ENCODE measurements at regions not wholly inside any gene's neighbourhood (a gene's known extent, or its start where the extent isn't known, plus 50 kb on each side); places are given as distances from the start of the nearest gene placed in this dataset.
"Not testable (repeated sequence)": the region's sequence is repeated elsewhere in the genome, so short reads cannot be mapped to it uniquely, and the experiment has no call there.

GRCh38 chr7:131929632-131930031 lies 373.2 kb upstream of the PODXL start:
- no peak overlapping the region for H3K4me3 ChIP-seq (ENCODE audit: control insufficient read depth in 1 of 7, extremely low read depth in 1 of 7, insufficient read depth in 4 of 7, low read depth in 2 of 7, low read length in 6 of 7)
- H3K27ac ChIP-seq (ENCODE audit: insufficient read depth in 1 of 2, low read depth in 1 of 2, low read length in 2 of 2, poor library complexity in 1 of 2, severe bottlenecking in 2 of 2) = no peak overlapping the region
- CTCF ChIA-PET = no interaction called here
- DNase-seq = no peak
- no peaks in the 10 kb centered on the region for H3K9me3 ChIP-seq (ENCODE audit: control extremely low read depth in 1 of 5, control insufficient read depth in 4 of 5, insufficient read depth in 2 of 5, low read depth in 1 of 5, low read length in 4 of 5)
- H3K27me3 ChIP-seq (replicated peaks in 2 of 5; ENCODE audit: control insufficient read depth in 4 of 5, insufficient read depth in 5 of 5, low read length in 4 of 5) = peaks cover 0 to 4% (median 2%) of the 10 kb centered on the region in 5 experiments
- H3K36me3 ChIP-seq (ENCODE audit: control insufficient read depth in 4 of 4, insufficient read depth in 4 of 4, low read length in 3 of 4) = no peaks in the 10 kb centered on the region
- H3K4me1 ChIP-seq (ENCODE audit: control extremely low read depth in 1 of 4, control insufficient read depth in 4 of 4, insufficient read depth in 4 of 4, low read length in 3 of 4) = no peaks in the 10 kb centered on the region
- POLR2A ChIA-PET = no interaction called here

DNA sequence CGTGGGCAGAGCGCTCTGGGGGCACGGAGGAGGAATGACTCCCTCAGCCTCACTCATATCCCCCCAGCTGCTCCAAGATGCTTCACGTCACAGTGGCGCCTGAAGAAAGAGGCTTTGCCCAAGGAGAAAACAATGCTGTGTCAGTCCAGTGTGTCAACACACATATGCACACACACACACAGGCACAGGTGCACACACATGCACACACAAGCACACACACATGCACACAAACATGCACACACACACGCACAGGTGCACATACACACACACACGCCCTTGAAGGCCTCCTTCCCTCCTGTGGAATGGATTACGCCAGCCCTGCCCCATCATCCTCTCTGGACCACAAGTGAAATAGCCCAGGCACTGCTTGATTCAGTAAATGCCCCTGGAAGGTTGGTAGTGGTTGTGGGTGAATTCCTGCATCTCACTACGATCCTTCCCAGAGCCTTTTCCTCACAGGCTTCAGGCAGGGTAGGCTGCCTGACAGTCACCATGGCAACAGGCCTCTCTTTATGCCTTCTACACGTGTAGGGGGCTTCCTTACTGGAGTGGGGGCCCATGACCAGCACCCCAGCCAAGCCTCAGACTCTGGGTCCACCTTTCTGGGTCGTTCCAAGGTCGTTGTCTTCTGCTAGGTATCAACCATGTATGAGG lies 371.5 kb upstream of the PODXL start:
- no peaks in the 10 kb centered on the region for H3K4me1 ChIP-seq (ENCODE audit: control extremely low read depth in 1 of 4, control insufficient read depth in 4 of 4, insufficient read depth in 4 of 4, low read length in 3 of 4)
- no peak for DNase-seq
- no peaks in the 10 kb centered on the region for H3K9me3 ChIP-seq (ENCODE audit: control extremely low read depth in 1 of 5, control insufficient read depth in 4 of 5, insufficient read depth in 2 of 5, low read depth in 1 of 5, low read length in 4 of 5)
- ChIA-PET CTCF (no interaction called here), POLR2A (no interaction called here)
- no peaks in the 10 kb centered on the region for H3K36me3 ChIP-seq (ENCODE audit: control insufficient read depth in 4 of 4, insufficient read depth in 4 of 4, low read length in 3 of 4)
- peaks cover 0 to 4% (median 2%) of the 10 kb centered on the region in 5 experiments for H3K27me3 ChIP-seq (replicated peaks in 2 of 5; ENCODE audit: control insufficient read depth in 4 of 5, insufficient read depth in 5 of 5, low read length in 4 of 5)
- WGBS (ENCODE audit: insufficient coverage) = 86% methylated on average over 8 of the region's 12 CpGs
- no peak overlapping the region for H3K4me3 ChIP-seq (ENCODE audit: control insufficient read depth in 1 of 7, extremely low read depth in 1 of 7, insufficient read depth in 4 of 7, low read depth in 2 of 7, low read length in 6 of 7)
- H3K27ac ChIP-seq (ENCODE audit: insufficient read depth in 1 of 2, low read depth in 1 of 2, low read length in 2 of 2, poor library complexity in 1 of 2, severe bottlenecking in 2 of 2) = no peak overlapping the region

DNA sequence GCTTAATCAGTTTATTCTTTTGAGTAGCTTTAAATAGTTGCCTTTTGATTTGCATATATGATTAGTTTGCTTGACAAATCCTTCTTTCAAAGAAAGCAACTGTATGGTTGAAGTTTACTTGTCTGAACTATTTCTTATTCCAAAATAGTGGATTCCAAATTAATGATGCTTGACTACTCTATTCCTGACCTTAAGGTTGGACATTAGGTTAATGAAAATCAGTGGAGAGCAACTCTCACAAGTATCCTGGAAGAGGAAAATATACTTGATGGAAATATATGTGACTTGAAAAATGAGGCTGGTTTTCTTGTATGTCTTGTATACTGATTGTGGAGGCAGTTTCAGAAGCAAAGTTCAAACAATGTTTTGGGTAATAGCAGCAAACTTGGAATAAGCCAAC lies 369.2 kb upstream of the PODXL start:
- peaks cover 0 to 8% (median 2%) of the 10 kb centered on the region in 5 experiments for H3K27me3 ChIP-seq (replicated peaks in 2 of 5; ENCODE audit: control insufficient read depth in 4 of 5, insufficient read depth in 5 of 5, low read length in 4 of 5)
- no peak for DNase-seq
- H3K36me3 ChIP-seq (ENCODE audit: control insufficient read depth in 4 of 4, insufficient read depth in 4 of 4, low read length in 3 of 4) = no peaks in the 10 kb centered on the region
- POLR2A ChIA-PET = no interaction called here
- H3K4me1 ChIP-seq (ENCODE audit: control extremely low read depth in 1 of 4, control insufficient read depth in 4 of 4, insufficient read depth in 4 of 4, low read length in 3 of 4) = no peaks in the 10 kb centered on the region
- no peak overlapping the region for H3K4me3 ChIP-seq (ENCODE audit: control insufficient read depth in 1 of 7, extremely low read depth in 1 of 7, insufficient read depth in 4 of 7, low read depth in 2 of 7, low read length in 6 of 7)
- H3K27ac ChIP-seq (ENCODE audit: insufficient read depth in 1 of 2, low read depth in 1 of 2, low read length in 2 of 2, poor library complexity in 1 of 2, severe bottlenecking in 2 of 2) = no peak overlapping the region
- CTCF ChIA-PET = no interaction called here
- no peaks in the 10 kb centered on the region for H3K9me3 ChIP-seq (ENCODE audit: control extremely low read depth in 1 of 5, control insufficient read depth in 4 of 5, insufficient read depth in 2 of 5, low read depth in 1 of 5, low read length in 4 of 5)

GRCh38 chr7:131924857-131925256 lies 368.4 kb upstream of the PODXL start:
- H3K27ac ChIP-seq (ENCODE audit: insufficient read depth in 1 of 2, low read depth in 1 of 2, low read length in 2 of 2, poor library complexity in 1 of 2, severe bottlenecking in 2 of 2) = no peak overlapping the region
- H3K4me3 ChIP-seq (ENCODE audit: control insufficient read depth in 1 of 7, extremely low read depth in 1 of 7, insufficient read depth in 4 of 7, low read depth in 2 of 7, low read length in 6 of 7) = peak overlapping the region in 1 of 7 experiments; percentile 11
- H3K4me1 ChIP-seq (ENCODE audit: control extremely low read depth in 1 of 4, control insufficient read depth in 4 of 4, insufficient read depth in 4 of 4, low read length in 3 of 4) = no peaks in the 10 kb centered on the region
- DNase-seq = peak in 1 of 3 donors; percentile 15
- 92% methylated on average over 2 of the region's 3 CpGs for WGBS (ENCODE audit: insufficient coverage)
- H3K36me3 ChIP-seq (ENCODE audit: control insufficient read depth in 4 of 4, insufficient read depth in 4 of 4, low read length in 3 of 4) = no peaks in the 10 kb centered on the region
- H3K9me3 ChIP-seq (ENCODE audit: control extremely low read depth in 1 of 5, control insufficient read depth in 4 of 5, insufficient read depth in 2 of 5, low read depth in 1 of 5, low read length in 4 of 5) = no peaks in the 10 kb centered on the region
- peaks cover 0 to 10% (median 0%) of the 10 kb centered on the region in 5 experiments for H3K27me3 ChIP-seq (replicated peaks in 2 of 5; ENCODE audit: control insufficient read depth in 4 of 5, insufficient read depth in 5 of 5, low read length in 4 of 5)
- ChIA-PET CTCF (no interaction called here), POLR2A (no interaction called here)

GRCh38 chr7:131922948-131923347 lies 366.5 kb upstream of the PODXL start:
- DNase-seq; H3K9me3 ChIP-seq (ENCODE audit: control extremely low read depth in 1 of 5, control insufficient read depth in 4 of 5, insufficient read depth in 2 of 5, low read depth in 1 of 5, low read length in 4 of 5); H3K27ac ChIP-seq (ENCODE audit: insufficient read depth in 1 of 2, low read depth in 1 of 2, low read length in 2 of 2, poor library complexity in 1 of 2, severe bottlenecking in 2 of 2); H3K27me3 ChIP-seq (replicated peaks in 2 of 5; ENCODE audit: control insufficient read depth in 4 of 5, insufficient read depth in 5 of 5, low read length in 4 of 5); POLR2A ChIA-PET; H3K4me3 ChIP-seq (ENCODE audit: control insufficient read depth in 1 of 7, extremely low read depth in 1 of 7, insufficient read depth in 4 of 7, low read depth in 2 of 7, low read length in 6 of 7); H3K36me3 ChIP-seq (ENCODE audit: control insufficient read depth in 4 of 4, insufficient read depth in 4 of 4, low read length in 3 of 4); H3K4me1 ChIP-seq (ENCODE audit: control extremely low read depth in 1 of 4, control insufficient read depth in 4 of 4, insufficient read depth in 4 of 4, low read length in 3 of 4); CTCF ChIA-PET: not testable (repeated sequence)
- WGBS (ENCODE audit: insufficient coverage) = 97% methylated on average over 5 of the region's 10 CpGs

GRCh38 chr7:131921016-131921415 lies 364.6 kb upstream of the PODXL start:
- ChIA-PET CTCF (no interaction called here), POLR2A (no interaction called here)
- no peaks in the 10 kb centered on the region for H3K4me1 ChIP-seq (ENCODE audit: control extremely low read depth in 1 of 4, control insufficient read depth in 4 of 4, insufficient read depth in 4 of 4, low read length in 3 of 4)
- no peaks in the 10 kb centered on the region for H3K36me3 ChIP-seq (ENCODE audit: control insufficient read depth in 4 of 4, insufficient read depth in 4 of 4, low read length in 3 of 4)
- no peak overlapping the region for H3K4me3 ChIP-seq (ENCODE audit: control insufficient read depth in 1 of 7, extremely low read depth in 1 of 7, insufficient read depth in 4 of 7, low read depth in 2 of 7, low read length in 6 of 7)
- no peak for DNase-seq
- H3K27ac ChIP-seq (ENCODE audit: insufficient read depth in 1 of 2, low read depth in 1 of 2, low read length in 2 of 2, poor library complexity in 1 of 2, severe bottlenecking in 2 of 2) = no peak overlapping the region
- H3K27me3 ChIP-seq (replicated peaks in 2 of 5; ENCODE audit: control insufficient read depth in 4 of 5, insufficient read depth in 5 of 5, low read length in 4 of 5) = peaks cover 0 to 8% (median 0%) of the 10 kb centered on the region in 5 experiments
- no peaks in the 10 kb centered on the region for H3K9me3 ChIP-seq (ENCODE audit: control extremely low read depth in 1 of 5, control insufficient read depth in 4 of 5, insufficient read depth in 2 of 5, low read depth in 1 of 5, low read length in 4 of 5)
- WGBS (ENCODE audit: insufficient coverage) = no CpG with 5 or more reads among the region's 1 CpG

GRCh38 chr7:131919920-131920709 lies 363.7 kb upstream of the PODXL start:
- no peaks in the 10 kb centered on the region for H3K4me1 ChIP-seq (ENCODE audit: control extremely low read depth in 1 of 4, control insufficient read depth in 4 of 4, insufficient read depth in 4 of 4, low read length in 3 of 4)
- H3K9me3 ChIP-seq (ENCODE audit: control extremely low read depth in 1 of 5, control insufficient read depth in 4 of 5, insufficient read depth in 2 of 5, low read depth in 1 of 5, low read length in 4 of 5) = no peaks in the 10 kb centered on the region
- H3K27ac ChIP-seq (ENCODE audit: insufficient read depth in 1 of 2, low read depth in 1 of 2, low read length in 2 of 2, poor library complexity in 1 of 2, severe bottlenecking in 2 of 2) = no peak overlapping the region
- no peaks in the 10 kb centered on the region for H3K36me3 ChIP-seq (ENCODE audit: control insufficient read depth in 4 of 4, insufficient read depth in 4 of 4, low read length in 3 of 4)
- 63% methylated on average over 6 of the region's 7 CpGs for WGBS (ENCODE audit: insufficient coverage)
- DNase-seq = no peak
- CTCF ChIA-PET = no interaction called here
- POLR2A ChIA-PET = no interaction called here
- H3K4me3 ChIP-seq (ENCODE audit: control insufficient read depth in 1 of 7, extremely low read depth in 1 of 7, insufficient read depth in 4 of 7, low read depth in 2 of 7, low read length in 6 of 7) = no peak overlapping the region
- H3K27me3 ChIP-seq (replicated peaks in 2 of 5; ENCODE audit: control insufficient read depth in 4 of 5, insufficient read depth in 5 of 5, low read length in 4 of 5) = peaks cover 0 to 8% (median 0%) of the 10 kb centered on the region in 5 experiments

All from common myeloid progenitor, CD34-positive (primary cell).